KMS-11 (cell line): ENCODE measurements at regions not wholly inside any gene's neighbourhood (a gene's known extent, or its start where the extent isn't known, plus 50 kb on each side); places are given as distances from the start of the nearest gene placed in this dataset.

Source experiments
- H2AFZ ChIP-seq: fragments of 200-600 bp; sonication (generic); 2 replicates; pipeline ENCODE4 v1.6.1; 2016; ENCODE audit warnings: antibody characterized with exemption, mixed run types, low read depth
- H3K27ac ChIP-seq: fragments of 200-600 bp; sonication (generic); 2 replicates; pipeline ENCODE4 v1.6.1; 2016; ENCODE audit warnings: mild to moderate bottlenecking, mixed run types
- H3K27me3 ChIP-seq: fragments of 200-600 bp; sonication (generic); 2 replicates; pipeline ENCODE4 v1.6.1; 2017; ENCODE audit warnings: mild to moderate bottlenecking, low read depth, mixed run types, moderate library complexity; ENCODE audit not compliant: insufficient read depth
- H3K36me3 ChIP-seq: fragments of 200-600 bp; sonication (generic); 2 replicates; pipeline ENCODE4 v1.6.1; 2017; ENCODE audit warnings: mild to moderate bottlenecking, mixed run types; ENCODE audit not compliant: insufficient read depth
- H3K4me1 ChIP-seq: fragments of 200-600 bp; sonication (generic); 2 replicates; pipeline ENCODE4 v1.6.1; 2016; ENCODE audit warnings: mild to moderate bottlenecking, low read depth, mixed run types; ENCODE audit not compliant: poor library complexity, severe bottlenecking
- H3K4me2 ChIP-seq: fragments of 200-600 bp; sonication (generic); 2 replicates; pipeline ENCODE4 v1.7.0; 2016; ENCODE audit warnings: mild to moderate bottlenecking, mixed run types
- H3K4me3 ChIP-seq: fragments of 200-600 bp; sonication (generic); IDR thresholded peaks from 2 replicates; pipeline ENCODE4 v1.6.1; 2017; ENCODE audit warnings: low read depth, low read length, mixed read lengths; ENCODE audit not compliant: insufficient read depth
- H3K79me2 ChIP-seq: fragments of 200-600 bp; sonication (generic); 2 replicates; pipeline ENCODE4 v1.6.1; 2016; ENCODE audit warnings: low read depth, mixed run types; ENCODE audit not compliant: insufficient read depth
- H3K9ac ChIP-seq: fragments of 200-600 bp; sonication (generic); 2 replicates; pipeline ENCODE4 v1.6.1; 2016; ENCODE audit warnings: mild to moderate bottlenecking, mixed run types
- H4K20me1 ChIP-seq: fragments of 200-600 bp; sonication (generic); 2 replicates; pipeline ENCODE4 v1.6.1; 2016; ENCODE audit warnings: mild to moderate bottlenecking, mixed run types; ENCODE audit not compliant: insufficient read depth
- CTCF ChIP-seq: fragments of 200-600 bp; sonication (generic); conservative IDR thresholded peaks from 2 replicates; pipeline ENCODE4 v1.6.1; 2017; ENCODE audit warnings: low read depth, mild to moderate bottlenecking, antibody characterized with exemption, low read length, moderate library complexity, mixed read lengths

- H3K9ac ChIP-seq = no peak overlapping the region
- H3K27me3 ChIP-seq = no peaks in the 10 kb centered on the region
- no peak overlapping the region for H3K4me2 ChIP-seq
- no peaks in the 10 kb centered on the region for H3K4me1 ChIP-seq
- no peak overlapping the region for H2AFZ ChIP-seq
- H3K36me3 ChIP-seq = no peaks in the 10 kb centered on the region
- TF ChIP-seq CTCF = no peak
- H3K27ac ChIP-seq = no peak overlapping the region
- H4K20me1 ChIP-seq = no peaks in the 10 kb centered on the region
- no peak overlapping the region for H3K4me3 ChIP-seq
- no peaks in the 10 kb centered on the region for H3K79me2 ChIP-seq
These were observed 124.6 kb upstream of the MTAP start for GRCh38 chr9:21677834-21678233.

GRCh38 chr9:21679432-21679831 is 123.0 kb upstream of the MTAP start:
- Histone ChIP-seq H3K4me1 (no peaks in the 10 kb centered on the region), H3K79me2 (no peaks in the 10 kb centered on the region), H3K9ac (no peak overlapping the region), H3K4me3 (no peak overlapping the region), H4K20me1 (no peaks in the 10 kb centered on the region), H3K27ac (no peak overlapping the region), H3K36me3 (no peaks in the 10 kb centered on the region), H2AFZ (no peak overlapping the region), H3K4me2 (no peak overlapping the region), H3K27me3 (no peaks in the 10 kb centered on the region)
- no peak for TF ChIP-seq CTCF

GRCh38 chr9:21680590-21680989 is 121.8 kb upstream of the MTAP start:
- no peaks in the 10 kb centered on the region for H3K4me1 ChIP-seq
- no peak overlapping the region for H2AFZ ChIP-seq
- H3K36me3 ChIP-seq = no peaks in the 10 kb centered on the region
- no peaks in the 10 kb centered on the region for H3K79me2 ChIP-seq
- no peak for TF ChIP-seq CTCF
- no peaks in the 10 kb centered on the region for H4K20me1 ChIP-seq
- H3K27me3 ChIP-seq = no peaks in the 10 kb centered on the region
- H3K4me3 ChIP-seq = no peak overlapping the region
- H3K27ac ChIP-seq = no peak overlapping the region
- H3K9ac ChIP-seq = no peak overlapping the region
- H3K4me2 ChIP-seq = no peak overlapping the region

- H3K4me1 ChIP-seq = no peaks in the 10 kb centered on the region
- no peak overlapping the region for H3K4me2 ChIP-seq
- no peak for TF ChIP-seq CTCF
- no peaks in the 10 kb centered on the region for H3K36me3 ChIP-seq
- no peaks in the 10 kb centered on the region for H3K79me2 ChIP-seq
- no peaks in the 10 kb centered on the region for H3K27me3 ChIP-seq
- H4K20me1 ChIP-seq = no peaks in the 10 kb centered on the region
- H2AFZ ChIP-seq = no peak overlapping the region
- H3K9ac ChIP-seq = no peak overlapping the region
- no peak overlapping the region for H3K27ac ChIP-seq
- H3K4me3 ChIP-seq = no peak overlapping the region
These were observed 120.8 kb upstream of the MTAP start for GRCh38 chr9:21681641-21682040.

DNA sequence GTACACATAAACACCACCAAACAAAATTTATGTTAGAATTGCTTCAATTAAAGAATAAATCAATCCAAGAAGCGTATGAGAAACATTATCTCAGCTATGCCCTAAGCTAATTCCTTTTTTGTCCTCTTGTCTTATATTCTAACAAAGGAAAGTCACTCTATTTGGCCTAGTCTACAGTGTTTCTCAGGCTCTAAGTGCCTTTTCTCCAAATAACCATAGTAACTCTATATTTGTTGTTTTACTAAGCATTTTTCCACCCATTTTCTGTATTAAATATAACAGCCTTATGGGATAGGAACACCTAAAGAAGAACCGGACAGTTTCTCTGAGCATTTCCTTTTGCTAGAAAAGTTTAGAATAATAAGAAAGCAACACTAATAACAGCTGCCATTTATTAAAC is 120.1 kb upstream of the MTAP start:
- Histone ChIP-seq H3K36me3 (no peaks in the 10 kb centered on the region), H3K27me3 (no peaks in the 10 kb centered on the region), H3K9ac (no peak overlapping the region), H3K4me3 (no peak overlapping the region), H3K27ac (no peak overlapping the region), H3K4me1 (no peaks in the 10 kb centered on the region), H4K20me1 (no peaks in the 10 kb centered on the region), H3K79me2 (no peaks in the 10 kb centered on the region), H3K4me2 (no peak overlapping the region), H2AFZ (no peak overlapping the region)
- no peak for TF ChIP-seq CTCF
